ENCODE measurements at regions not wholly inside any gene's neighbourhood (a gene's known extent, or its start where the extent isn't known, plus 50 kb on each side); places are given as distances from the start of the nearest gene placed in this dataset.

DNA sequence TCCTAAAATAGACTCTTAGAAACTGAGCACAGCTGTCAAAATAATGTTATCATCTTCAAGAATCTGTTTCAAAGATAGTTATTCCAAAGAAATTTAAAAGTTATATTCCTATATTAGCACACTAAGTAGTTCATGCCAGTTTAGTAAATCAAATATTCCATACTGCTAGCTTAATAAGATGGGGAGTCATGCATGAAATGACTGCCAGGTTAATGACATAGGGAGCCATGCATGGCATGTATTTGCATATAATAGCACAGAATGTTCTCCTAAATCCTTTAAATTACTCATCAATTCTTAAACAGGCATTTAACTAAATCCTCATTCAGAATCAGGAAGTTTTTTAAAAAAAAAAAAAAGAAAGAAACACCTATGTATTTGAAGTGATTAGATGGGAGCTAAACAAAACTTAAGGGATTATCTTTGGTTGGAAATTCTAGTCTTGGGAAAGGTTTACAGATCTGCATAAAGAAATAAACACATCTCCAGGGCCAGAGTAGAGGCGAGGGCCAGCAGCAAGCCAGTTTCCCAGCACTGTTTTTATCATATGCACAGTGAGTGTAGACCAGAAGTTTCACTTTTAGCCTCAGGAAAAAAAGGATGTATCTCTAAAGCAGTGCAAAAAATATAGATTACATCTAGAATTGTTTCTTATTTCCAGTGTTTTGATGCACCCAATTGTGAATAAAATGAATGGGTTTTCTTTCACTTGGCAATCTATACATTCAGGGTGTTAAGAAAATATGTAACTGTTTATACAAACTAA lies 366.4 kb upstream of the AGTR1 start:
- Histone ChIP-seq H2AK9ac (replicated peaks; ENCODE audit: low read depth, low read length, poor library complexity) (no peak overlapping the region), H3K9ac (ENCODE audit: low read depth, low read length) (no peak overlapping the region), H3K4me2 (ENCODE audit: low read depth, low read length) (peak overlapping the region; percentile 36), H2BK15ac (ENCODE audit: low read depth, low read length) (no peak overlapping the region), H4K20me1 (ENCODE audit: insufficient read depth, low read length) (no peaks in the 10 kb centered on the region), H3K79me1 (ENCODE audit: low read depth in 1 of 2, low read length in 2 of 2) (no peaks in the 10 kb centered on the region), H2BK120ac (ENCODE audit: low read depth, low read length) (no peak overlapping the region), H3K18ac (ENCODE audit: low read depth, low read length) (no peak overlapping the region), H3K9me3 (ENCODE audit: control insufficient read depth, insufficient read depth, low read length) (no peaks in the 10 kb centered on the region), H3K14ac (replicated peaks; ENCODE audit: low read depth, low read length) (no peak overlapping the region), H2BK5ac (ENCODE audit: low read depth, low read length, poor library complexity, severe bottlenecking) (no peak overlapping the region), H3K27ac (ENCODE audit: insufficient read depth, low read length) (no peak overlapping the region), H3K4me1 (ENCODE audit: control insufficient read depth, insufficient read depth, low read length) (peaks cover 4% of the 10 kb centered on the region; the same call in 1 of the 2 replicates), H3K23ac (ENCODE audit: low read depth, low read length) (no peak overlapping the region), H4K5ac (ENCODE audit: low read depth, low read length) (no peak overlapping the region), H3K4me3 (ENCODE audit: insufficient read depth, low read depth, low read length) (no peak overlapping the region), H3K9me1 (ENCODE audit: insufficient read depth, low read length) (no peaks in the 10 kb centered on the region), H3K27me3 (ENCODE audit: control insufficient read depth, insufficient read depth, low read length) (no peaks in the 10 kb centered on the region), H2AFZ (replicated peaks; ENCODE audit: low read length, poor library complexity) (no peak overlapping the region), H4K91ac (ENCODE audit: insufficient read depth, low read depth, low read length) (no peak overlapping the region), H3K36me3 (ENCODE audit: control insufficient read depth, insufficient read depth, low read length) (no peaks in the 10 kb centered on the region), H2BK20ac (ENCODE audit: low read depth, low read length) (no peak overlapping the region), H3K4ac (ENCODE audit: low read depth, low read length) (no peak overlapping the region), H3K56ac (ENCODE audit: extremely low read depth, insufficient read depth, low read length) (no peak overlapping the region), H4K8ac (ENCODE audit: low read depth in 2 of 2, low read length in 2 of 2) (no peak overlapping the region), H2AK5ac (ENCODE audit: low read depth, low read length) (no peak overlapping the region)
- DNase-seq, result peak; percentile 51
- dilution Hi-C loops (cut with HindIII; ENCODE audit: low sequenced_read_pairs, unreplicated experiment) (no loop called here), intact Hi-C loops (cut with micrococcal nuclease) (no loop called here), in situ Hi-C loops (cut with MboI; ENCODE audit: low sequenced_read_pairs) (no loop called here)
- no TSS peak for BruUV-seq (replicated peaks)
- POLR2A ChIA-PET (ENCODE audit: unreplicated experiment), result no interaction called here
- CTCF ChIA-PET, result interaction anchor here (0.6 to 0.7 kb wide), 2 partner anchors 77 to 1232 kb away, joined by 3 read pairs; no protein-coding TSS in a partner anchor
- TF ChIP-seq CHD1 (IDR thresholded peaks at IDR 0.05; ENCODE audit: low read depth, low read length), result no peak
- no peak for TF ChIP-seq CTCF (conservative IDR thresholded peaks at IDR 0.05; ENCODE audit: low read depth, low read length)
- TF ChIP-seq RCOR1 (IDR thresholded peaks at IDR 0.05; ENCODE audit: insufficient replicate concordance, low read length), result no peak
- TF ChIP-seq FOS (IDR thresholded peaks at IDR 0.05; ENCODE audit: low read depth, low read length), result no peak
- WGBS, 2 experiments (ENCODE audit: extremely low coverage in 2 of 2, insufficient read length in 1 of 2), result no CpG with 5 or more reads among the region's 1 CpG
- ATAC-seq (ENCODE audit: low read depth), result peak; percentile 90

All from IMR-90 (cell line).